GM12878 (cell line): ENCODE measurements at regions not wholly inside any gene's neighbourhood (a gene's known extent, or its start where the extent isn't known, plus 50 kb on each side); places are given as distances from the start of the nearest gene placed in this dataset.

Experiments
- ATAC-seq: fragments of 200-7000 bp; cut with Tn5 transposase; 3 replicates; pipeline ENCODE4 v1.9.1; 2020; ENCODE audit warnings: mild to moderate bottlenecking, moderate library complexity
- BruUV-seq: library from RNA; stranded (reverse); fragments of 400-500 nt; replicated peaks from 2 replicates; lab custom pipeline; 2021; lab: Mats Ljungman, UMichigan
- CTCF ChIA-PET: fragments of 300-600 bp; sonication (Branson Sonifier 250); formaldehyde crosslinking; extraction: SDS; loops from one replicate; lab custom pipeline; 2021; ENCODE audit warnings: inconsistent platforms; lab: Yijun Ruan, JAX
- POLR2A ChIA-PET: fragments of 350-600 bp; formaldehyde crosslinking; extraction: SDS; loops from one replicate; lab custom pipeline; 2021; ENCODE audit warnings: inconsistent platforms; lab: Charles Lee
- RAD21 ChIA-PET: fragments of 300-600 bp; sonication (Branson Sonifier 250); formaldehyde crosslinking; loops from one replicate; lab custom pipeline; 2023; ENCODE audit warnings: antibody characterized with exemption; ENCODE audit not compliant: unreplicated experiment; lab: Charles Lee
- SMC1A ChIA-PET: fragments of 300-600 bp; sonication (Branson Sonifier 250); formaldehyde crosslinking; loops from one replicate; lab custom pipeline; 2023; ENCODE audit not compliant: unreplicated experiment, uncharacterized antibody; lab: Charles Lee
- DNase-seq: peaks from one replicate; pipeline ENCODE4 v3.0.0-alpha.2; 2011; ENCODE audit warnings: low read depth, low spot score
- FAIRE-seq: peaks from 3 replicates; lab custom pipeline; 2011; peaks lifted over from hg19 to GRCh38; lab: Jason Lieb, UNC
- H2AFZ ChIP-seq: 2 replicates; pipeline ENCODE4 v1.6.0; 2011; ENCODE audit warnings: low read depth, low read length, control low read depth; ENCODE audit not compliant: control insufficient read depth
- H3K27ac ChIP-seq: 2 replicates; pipeline ENCODE4 v1.5.1; 2011; ENCODE audit warnings: control low read depth; ENCODE audit not compliant: control insufficient read depth, insufficient read depth
- H3K27me3 ChIP-seq, 2 experiments: replicated peaks in 1 of 2; 2 replicates each; pipeline versions ENCODE4 v1.6.0 to v1.6.1; 2011; ENCODE audit warnings: low read length in 1 of 2; ENCODE audit not compliant: control insufficient read depth in 2 of 2, insufficient read depth in 2 of 2
- H3K36me3 ChIP-seq, 2 experiments: 2 replicates each; pipeline ENCODE4 v1.5.1; 2011; ENCODE audit warnings: low read length in 1 of 2; ENCODE audit not compliant: control insufficient read depth in 2 of 2, insufficient read depth in 2 of 2
- H3K4me1 ChIP-seq: 2 replicates; pipeline ENCODE4 v1.6.1; 2011; ENCODE audit warnings: mild to moderate bottlenecking, low read length, moderate library complexity, mixed read lengths; ENCODE audit not compliant: control insufficient read depth, insufficient read depth
- H3K4me2 ChIP-seq: 2 replicates; pipeline ENCODE4 v1.6.0; 2011; ENCODE audit warnings: control low read depth; ENCODE audit not compliant: control insufficient read depth, insufficient read depth
- H3K4me3 ChIP-seq: fragments of 200-600 bp; sonication (generic); 2 replicates; pipeline ENCODE4 v1.5.1; 2016
- H3K79me2 ChIP-seq: 2 replicates; pipeline ENCODE4 v1.6.0; 2011; ENCODE audit warnings: low read length; ENCODE audit not compliant: control insufficient read depth, insufficient read depth
- H3K9ac ChIP-seq: 2 replicates; pipeline ENCODE4 v1.8.0; 2011; ENCODE audit warnings: low read length, control low read depth, mixed read lengths; ENCODE audit not compliant: control insufficient read depth, insufficient read depth
- H3K9me3 ChIP-seq: replicated peaks from 3 replicates; pipeline ENCODE4 v1.5.1; 2011; ENCODE audit warnings: mild to moderate bottlenecking, low read length; ENCODE audit not compliant: control insufficient read depth, insufficient read depth
- H4K20me1 ChIP-seq: 2 replicates; pipeline ENCODE4 v1.6.0; 2011; ENCODE audit not compliant: control insufficient read depth, insufficient read depth
- BMI1 ChIP-seq: fragments of 450-650 bp; IDR thresholded peaks from 2 replicates; pipeline ENCODE4 v1.6.1; 2016; ENCODE audit warnings: mild to moderate bottlenecking, moderate library complexity, borderline replicate concordance
- CREM ChIP-seq: IDR thresholded peaks from 2 replicates; pipeline ENCODE4 v1.6.1; 2014; ENCODE audit warnings: antibody characterized with exemption, low read depth
- CTCF ChIP-seq, 3 experiments: IDR thresholded peaks in 2 of 3; conservative IDR thresholded peaks in 1 of 3; 2 replicates each; pipeline ENCODE4 v1.5.1; 2011; ENCODE audit warnings: low read depth in 3 of 3, low read length in 3 of 3, mild to moderate bottlenecking in 3 of 3, control low read depth in 2 of 3, moderate library complexity in 2 of 3, inconsistent platforms in 1 of 3, mixed read lengths in 1 of 3; ENCODE audit not compliant: control insufficient read depth in 2 of 3, insufficient read depth in 1 of 3; ENCODE audit errors: extremely low read depth in 1 of 3
- ELK1 ChIP-seq: IDR thresholded peaks from 2 replicates; pipeline ENCODE4 v1.6.1; 2012; ENCODE audit warnings: low read depth, low read length, improper control_type of control experiment
- EP300 ChIP-seq, 2 experiments: fragments of 150-350 bp in 1 of 2; IDR thresholded peaks; 2 replicates each; pipeline ENCODE4 v1.6.1; 2011 to 2012; ENCODE audit warnings: low read depth in 2 of 2, low read length in 2 of 2, borderline replicate concordance in 1 of 2, improper control_type of control experiment in 1 of 2, inconsistent platforms in 1 of 2; ENCODE audit not compliant: control insufficient read depth in 1 of 2
- KLF5 ChIP-seq: fragments of 450-650 bp; IDR thresholded peaks from 2 replicates; pipeline ENCODE4 v1.6.1; 2014; ENCODE audit warnings: mild to moderate bottlenecking; ENCODE audit not compliant: partially characterized antibody
- MEF2A ChIP-seq: IDR thresholded peaks from 2 replicates; pipeline ENCODE4 v1.6.1; 2011; ENCODE audit warnings: low read depth, mild to moderate bottlenecking, low read length, moderate library complexity; ENCODE audit not compliant: insufficient read depth
- NFXL1 ChIP-seq: fragments of 450-650 bp; IDR thresholded peaks from 2 replicates; pipeline ENCODE4 v1.6.1; 2017; ENCODE audit warnings: antibody characterized with exemption, mild to moderate bottlenecking, borderline replicate concordance
- POLR2A ChIP-seq: IDR thresholded peaks from 2 replicates; pipeline ENCODE4 v1.6.1; 2011; ENCODE audit warnings: low read depth, mild to moderate bottlenecking, low read length
- RAD51 ChIP-seq: fragments of 450-650 bp; IDR thresholded peaks from 2 replicates; pipeline ENCODE4 v1.6.1; 2016; ENCODE audit warnings: moderate library complexity, mild to moderate bottlenecking, inconsistent platforms
- RB1 ChIP-seq: fragments of 450-650 bp; formaldehyde crosslinking; IDR thresholded peaks from 2 replicates; pipeline ENCODE4 v1.6.1; 2017; ENCODE audit warnings: mild to moderate bottlenecking, borderline replicate concordance
- SIX5 ChIP-seq: IDR thresholded peaks from 2 replicates; pipeline ENCODE4 v1.6.1; 2011; ENCODE audit warnings: mild to moderate bottlenecking, low read depth, low read length, moderate library complexity; ENCODE audit not compliant: severe bottlenecking
- SUZ12 ChIP-seq: fragments of 200-600 bp; sonication (generic); IDR thresholded peaks from one replicate; pipeline ENCODE4 v1.6.1; 2018; ENCODE audit warnings: antibody characterized with exemption, mild to moderate bottlenecking; ENCODE audit not compliant: unreplicated experiment
- YY1 ChIP-seq: IDR thresholded peaks from 2 replicates; pipeline ENCODE4 v1.6.1; 2011; ENCODE audit warnings: low read depth, mild to moderate bottlenecking, low read length
- WGBS: methylation state at CpG from one replicate; pipeline ENCODE4 v1.1.6; 2016; ENCODE audit warnings: low lambda C conversion rate; ENCODE audit not compliant: insufficient replicate concordance, insufficient coverage; ENCODE audit errors: missing lambda C conversion rate; 5-methylcytosine and 5-hydroxymethylcytosine counted together
- in situ Hi-C: fragments of 300-500 bp; cut with MboI; formaldehyde crosslinking; loops from 9 replicates; pipeline ENCODE4 v1.14.3; 2018; ENCODE audit warnings: mixed read lengths
- intact Hi-C: fragments of 100-400 bp; cut with micrococcal nuclease; formaldehyde crosslinking; loops from one replicate; pipeline ENCODE4 v1.14.2; 2022; ENCODE audit not compliant: unreplicated experiment
- TF ChIP-seq, protein P1 (sequence below): IDR thresholded peaks from 2 replicates; pipeline ENCODE4 v1.6.1; 2011; ENCODE audit warnings: low read depth, mild to moderate bottlenecking, low read length, moderate library complexity, borderline replicate concordance; ENCODE audit errors: extremely low read depth
- TF ChIP-seq, protein P2 (sequence below): fragments of 450-650 bp; IDR thresholded peaks from 2 replicates; pipeline ENCODE4 v1.6.1; 2017; ENCODE audit warnings: borderline replicate concordance
- TF ChIP-seq, protein P3 (sequence below): IDR thresholded peaks from 2 replicates; pipeline ENCODE4 v1.6.1; 2012; ENCODE audit warnings: low read length, inconsistent platforms

- FAIRE-seq (no peak), ATAC-seq (no peak), DNase-seq (no peak)
- Histone ChIP-seq H3K9me3 (no peaks in the 10 kb centered on the region), H3K27ac (no peak overlapping the region), H3K4me2 (no peak overlapping the region), H3K79me2 (no peaks in the 10 kb centered on the region), H4K20me1 (no peaks in the 10 kb centered on the region), H3K4me1 (no peaks in the 10 kb centered on the region), H3K4me3 (no peak overlapping the region), H3K36me3 (no peaks in the 10 kb centered on the region), H3K9ac (no peak overlapping the region), H2AFZ (no peak overlapping the region), H3K27me3 (no peaks in the 10 kb centered on the region)
- no TSS peak for BruUV-seq
- in situ Hi-C loops (no loop called here), intact Hi-C loops (no loop called here)
- ChIA-PET RAD21 (no interaction called here), SMC1A (interaction anchor here (0.6 to 1.5 kb wide), 3 partner anchors 15 to 337 kb away, joined by 3 read pairs; no protein-coding TSS in a partner anchor), CTCF (interaction anchor here (1.1 kb wide), 1 partner anchor 29 kb away, joined by 4 read pairs; no protein-coding TSS in a partner anchor), POLR2A (no interaction called here)
- TF ChIP-seq RB1 (no peak), POLR2A (no peak), NFXL1 (no peak), BMI1 (no peak), MEF2A (no peak), EP300 (IDR thresholded peaks at IDR 0.05; ENCODE audit: borderline replicate concordance in 1 of 2, control insufficient read depth in 1 of 2, low read depth in 2 of 2, low read length in 2 of 2) (no peak), KLF5 (no peak), CREM (no peak), CTCF (IDR thresholded peaks at IDR 0.05 in 2 of 3, conservative IDR thresholded peaks at IDR 0.05 in 1 of 3; ENCODE audit: control insufficient read depth in 2 of 3, extremely low read depth in 1 of 3, insufficient read depth in 1 of 3, low read depth in 3 of 3, low read length in 3 of 3) (no peak), RAD51 (no peak), ELK1 (no peak), YY1 (no peak), SIX5 (no peak), SUZ12 (no peak)
- TF ChIP-seq, protein P1, sequence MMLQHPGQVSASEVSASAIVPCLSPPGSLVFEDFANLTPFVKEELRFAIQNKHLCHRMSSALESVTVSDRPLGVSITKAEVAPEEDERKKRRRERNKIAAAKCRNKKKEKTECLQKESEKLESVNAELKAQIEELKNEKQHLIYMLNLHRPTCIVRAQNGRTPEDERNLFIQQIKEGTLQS = no peak
- TF ChIP-seq, protein P2, sequence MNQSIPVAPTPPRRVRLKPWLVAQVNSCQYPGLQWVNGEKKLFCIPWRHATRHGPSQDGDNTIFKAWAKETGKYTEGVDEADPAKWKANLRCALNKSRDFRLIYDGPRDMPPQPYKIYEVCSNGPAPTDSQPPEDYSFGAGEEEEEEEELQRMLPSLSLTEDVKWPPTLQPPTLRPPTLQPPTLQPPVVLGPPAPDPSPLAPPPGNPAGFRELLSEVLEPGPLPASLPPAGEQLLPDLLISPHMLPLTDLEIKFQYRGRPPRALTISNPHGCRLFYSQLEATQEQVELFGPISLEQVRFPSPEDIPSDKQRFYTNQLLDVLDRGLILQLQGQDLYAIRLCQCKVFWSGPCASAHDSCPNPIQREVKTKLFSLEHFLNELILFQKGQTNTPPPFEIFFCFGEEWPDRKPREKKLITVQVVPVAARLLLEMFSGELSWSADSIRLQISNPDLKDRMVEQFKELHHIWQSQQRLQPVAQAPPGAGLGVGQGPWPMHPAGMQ = no peak
- TF ChIP-seq, protein P3, sequence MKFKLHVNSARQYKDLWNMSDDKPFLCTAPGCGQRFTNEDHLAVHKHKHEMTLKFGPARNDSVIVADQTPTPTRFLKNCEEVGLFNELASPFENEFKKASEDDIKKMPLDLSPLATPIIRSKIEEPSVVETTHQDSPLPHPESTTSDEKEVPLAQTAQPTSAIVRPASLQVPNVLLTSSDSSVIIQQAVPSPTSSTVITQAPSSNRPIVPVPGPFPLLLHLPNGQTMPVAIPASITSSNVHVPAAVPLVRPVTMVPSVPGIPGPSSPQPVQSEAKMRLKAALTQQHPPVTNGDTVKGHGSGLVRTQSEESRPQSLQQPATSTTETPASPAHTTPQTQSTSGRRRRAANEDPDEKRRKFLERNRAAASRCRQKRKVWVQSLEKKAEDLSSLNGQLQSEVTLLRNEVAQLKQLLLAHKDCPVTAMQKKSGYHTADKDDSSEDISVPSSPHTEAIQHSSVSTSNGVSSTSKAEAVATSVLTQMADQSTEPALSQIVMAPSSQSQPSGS = no peak
- WGBS = 27% methylated on average over 2 of the region's 2 CpGs
These were observed 67.8 kb downstream of the ACTBL2 start for GRCh38 chr5:57414857-57415256.
